GM19238 (cell line): ENCODE measurements at regions not wholly inside any gene's neighbourhood (a gene's known extent, or its start where the extent isn't known, plus 50 kb on each side); places are given as distances from the start of the nearest gene placed in this dataset.

Source experiments
- DNase-seq: peaks from one replicate; pipeline ENCODE4 v3.0.0; 2011; ENCODE audit warnings: low spot score; ENCODE audit not compliant: insufficient read length

GRCh38 chr12:77300811-77301210, 235.4 kb upstream of the E2F7 start:
- DNase-seq, result no peak

DNA sequence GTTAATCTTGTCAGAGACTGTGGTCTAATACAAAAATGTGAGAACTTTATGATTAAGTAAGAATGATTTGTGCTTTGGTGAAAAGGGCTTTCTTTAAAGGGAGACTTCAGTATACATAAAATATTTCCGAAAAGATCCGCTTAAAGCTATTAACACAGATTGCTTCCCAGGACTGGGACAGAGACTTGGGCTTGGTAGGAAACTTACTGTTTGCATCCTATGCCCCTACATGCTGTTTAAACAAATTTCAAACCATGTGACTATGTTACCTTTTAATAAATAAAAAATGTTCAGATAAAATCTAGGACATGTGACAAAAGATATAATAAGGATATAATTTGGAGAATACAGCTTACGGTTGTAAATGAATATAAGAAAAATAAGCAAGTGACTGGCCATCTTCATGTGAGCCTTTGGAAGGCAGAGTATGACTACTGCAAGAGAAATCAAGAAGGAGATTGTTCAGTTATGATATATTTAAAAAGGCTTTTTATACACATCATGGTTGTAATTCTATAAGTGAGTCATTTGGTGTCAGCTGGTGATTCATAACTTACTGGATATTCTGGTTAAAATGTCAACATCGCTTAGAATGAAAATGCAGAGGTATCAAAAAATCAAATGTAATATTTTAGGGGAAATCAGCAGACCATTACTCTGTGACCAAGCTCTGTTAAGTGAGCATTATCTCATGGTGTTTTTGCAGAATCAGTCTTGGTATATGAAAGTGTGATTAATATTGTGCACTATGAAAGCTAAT, 234.7 kb upstream of the E2F7 start:
- DNase-seq, result no peak

DNA sequence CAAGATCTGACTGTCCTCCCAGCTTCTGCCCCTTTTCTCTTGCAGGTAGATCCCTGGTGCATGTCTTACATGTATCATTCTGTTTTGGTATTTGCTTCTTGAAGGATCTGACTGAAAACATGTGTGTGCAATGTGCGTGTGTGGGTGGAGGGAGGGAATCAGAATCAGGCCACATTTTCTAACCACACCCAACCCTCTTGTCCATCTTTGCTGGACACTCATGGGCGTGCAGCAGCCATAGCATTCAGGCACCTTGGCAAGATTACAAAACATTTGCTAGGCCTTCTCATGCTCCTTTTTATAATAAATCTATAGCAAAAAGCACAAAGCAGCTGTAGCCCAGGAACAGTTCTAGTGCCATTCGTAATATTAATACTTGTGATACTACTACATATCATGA, 233.6 kb upstream of the E2F7 start:
- DNase-seq, result no peak

DNA sequence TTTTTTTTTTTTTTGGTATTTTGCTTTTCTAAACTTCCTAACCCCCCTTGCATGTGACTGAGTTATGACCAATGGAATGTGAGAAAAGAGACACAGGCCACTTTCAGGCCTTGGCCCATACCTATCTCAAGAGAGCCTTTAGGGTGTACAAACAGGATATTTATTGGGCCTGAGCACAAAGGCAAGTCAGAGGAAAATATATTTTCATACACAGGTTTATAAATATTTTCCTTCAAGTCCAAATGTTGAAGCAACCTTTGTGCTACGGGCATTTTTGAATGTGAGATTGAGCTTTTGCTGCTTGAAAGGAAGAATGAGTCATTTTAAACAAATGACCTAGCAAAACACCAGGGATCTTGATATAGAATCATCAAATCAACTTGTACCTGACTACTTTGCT, 228.6 kb upstream of the E2F7 start:
- no peak for DNase-seq

DNA sequence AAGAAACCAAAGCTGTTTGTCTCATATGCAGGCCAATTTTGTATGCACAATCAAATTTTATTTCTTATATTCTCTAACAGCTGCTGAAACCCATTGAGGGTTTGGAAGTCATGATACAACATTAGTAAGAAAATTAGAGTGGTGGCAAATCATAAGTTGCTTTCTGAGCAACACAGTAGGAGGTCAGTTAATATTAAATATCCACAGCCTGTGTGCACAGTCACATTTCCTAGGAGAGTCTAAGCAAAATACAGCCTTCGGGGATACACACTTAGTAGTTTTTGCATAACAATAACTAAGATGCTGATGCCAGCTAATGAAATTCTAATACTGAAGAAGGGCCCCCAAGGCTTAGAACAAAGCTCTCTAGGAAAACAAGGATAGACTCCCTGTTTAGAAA, 209.6 kb upstream of the E2F7 start:
- DNase-seq, result no peak

DNA sequence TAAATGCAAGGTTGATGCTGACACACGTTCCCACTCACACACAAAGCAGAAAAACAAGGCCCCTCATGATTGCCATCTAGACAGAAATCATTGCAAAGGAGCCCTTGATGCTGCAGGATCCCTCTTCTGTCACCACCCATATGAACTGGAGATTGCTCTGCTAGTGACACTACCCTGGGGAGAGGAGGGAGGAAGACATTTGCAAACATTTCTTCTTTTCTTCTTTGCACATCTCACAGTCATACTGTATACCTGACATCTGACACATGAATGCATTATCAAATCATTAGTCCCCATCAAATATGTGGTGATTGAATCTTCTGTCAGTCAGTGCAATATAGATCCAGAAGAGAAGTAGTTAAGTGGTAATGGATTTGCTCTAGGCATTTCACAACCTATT, 208.5 kb upstream of the E2F7 start:
- DNase-seq, result no peak

- no peak for DNase-seq
These were observed 191.6 kb upstream of the E2F7 start for GRCh38 chr12:77256956-77257355.

- no peak for DNase-seq
These were observed 188.0 kb upstream of the E2F7 start for GRCh38 chr12:77253321-77253720.

DNA sequence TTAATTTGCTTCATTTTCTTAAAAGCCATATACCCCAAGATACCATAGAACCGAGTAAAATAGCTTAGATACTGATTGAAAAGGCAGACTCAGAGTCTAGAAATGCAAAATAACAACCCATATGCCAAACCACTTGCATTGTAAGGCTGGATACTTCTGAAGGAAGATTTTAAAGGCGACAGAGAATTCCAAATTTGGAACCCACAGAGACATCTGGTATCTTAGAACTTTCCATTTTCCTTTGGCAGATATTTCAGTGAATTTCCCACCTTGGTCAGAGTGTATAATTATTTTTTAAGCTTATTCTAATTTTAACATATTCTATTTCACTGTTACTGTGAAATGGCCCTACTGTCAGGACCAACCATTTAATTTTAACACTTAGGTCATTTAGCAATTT, 186.4 kb upstream of the E2F7 start:
- no peak for DNase-seq

DNA sequence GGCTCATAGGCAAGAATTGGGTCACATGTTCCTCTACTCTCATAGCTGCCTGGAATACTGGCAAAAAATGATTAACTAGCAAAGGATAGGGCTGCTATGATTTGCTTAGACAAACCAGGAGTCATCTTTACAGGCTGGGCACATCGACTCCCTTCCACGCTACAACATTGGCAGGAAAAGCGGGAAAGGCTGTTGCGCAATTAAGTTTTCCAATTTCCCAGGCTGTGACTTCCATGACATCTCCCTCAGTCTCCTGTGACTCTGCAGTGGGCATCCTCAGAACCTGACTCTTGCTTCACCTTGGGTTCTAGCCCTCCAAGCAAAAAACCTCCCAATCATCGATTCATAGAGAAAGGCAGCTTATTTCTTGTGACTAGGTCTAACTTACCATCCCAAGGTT, 184.5 kb upstream of the E2F7 start:
- DNase-seq, result no peak

- no peak for DNase-seq
These were observed 182.7 kb upstream of the E2F7 start for GRCh38 chr12:77248036-77248435.

- DNase-seq, result no peak
These were observed 182.2 kb upstream of the E2F7 start for GRCh38 chr12:77247542-77247941.

DNA sequence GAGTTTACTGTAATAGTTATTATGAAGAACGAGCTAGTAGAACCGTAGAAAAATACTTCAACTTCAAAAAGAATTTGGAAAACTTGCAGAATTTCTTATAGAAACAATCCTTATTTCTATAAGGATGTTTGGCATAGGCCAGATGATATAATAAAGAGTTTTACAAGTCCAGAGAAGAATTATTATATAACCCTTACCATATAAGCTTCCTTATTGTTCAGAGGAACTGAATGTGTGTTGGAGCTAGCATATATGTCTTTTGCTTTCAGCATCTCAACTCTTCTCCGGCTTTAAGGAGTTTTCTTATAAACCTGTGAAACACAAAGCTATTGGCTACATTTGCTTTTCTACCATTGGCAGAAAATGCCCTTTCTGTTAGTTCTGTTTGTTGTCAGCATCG, 178.0 kb upstream of the E2F7 start:
- DNase-seq, result no peak

DNA sequence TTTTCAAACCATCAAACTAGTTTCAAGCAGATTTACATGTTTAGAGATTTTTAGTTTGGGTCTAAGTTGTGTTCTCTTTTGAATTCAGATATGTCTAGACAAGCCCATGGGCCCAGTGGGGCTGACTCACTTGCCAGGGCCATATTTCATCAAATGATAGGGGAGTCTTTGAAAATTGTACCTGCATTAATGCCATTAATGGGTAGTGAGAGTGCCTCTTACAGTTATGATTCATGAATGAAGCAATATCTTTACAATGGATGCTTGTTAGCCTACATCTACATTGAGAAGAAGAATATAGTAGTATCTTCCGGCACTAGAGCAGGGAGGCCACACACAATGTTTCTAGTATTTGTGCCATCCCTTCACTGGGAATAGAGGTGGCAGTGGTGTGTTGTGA, 174.2 kb upstream of the E2F7 start:
- no peak for DNase-seq

- no peak for DNase-seq
These were observed 173.0 kb upstream of the E2F7 start for GRCh38 chr12:77238335-77238734.

- no peak for DNase-seq
These were observed 172.5 kb upstream of the E2F7 start for GRCh38 chr12:77237896-77238295.

- DNase-seq, result no peak
These were observed 170.7 kb upstream of the E2F7 start for GRCh38 chr12:77236066-77236465.

DNA sequence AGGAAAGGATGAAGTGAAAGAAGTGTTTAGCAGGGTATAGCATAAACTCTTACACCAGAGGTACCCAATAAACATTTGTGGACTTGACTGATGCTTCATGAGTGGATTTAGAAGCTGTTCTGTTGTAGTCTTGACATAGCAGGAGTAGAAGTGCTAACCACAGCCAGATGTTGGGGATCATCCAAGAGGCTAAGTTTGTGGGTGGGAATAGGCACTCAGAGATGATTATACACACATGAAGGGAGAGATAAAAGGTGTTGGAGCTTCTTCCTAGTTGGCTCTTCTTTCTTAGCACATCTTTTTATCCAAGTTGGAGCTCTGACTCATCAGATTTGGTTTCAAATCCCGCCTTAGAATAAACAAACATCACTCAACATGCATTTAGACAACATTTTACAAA, 166.7 kb upstream of the E2F7 start:
- DNase-seq, result no peak

DNA sequence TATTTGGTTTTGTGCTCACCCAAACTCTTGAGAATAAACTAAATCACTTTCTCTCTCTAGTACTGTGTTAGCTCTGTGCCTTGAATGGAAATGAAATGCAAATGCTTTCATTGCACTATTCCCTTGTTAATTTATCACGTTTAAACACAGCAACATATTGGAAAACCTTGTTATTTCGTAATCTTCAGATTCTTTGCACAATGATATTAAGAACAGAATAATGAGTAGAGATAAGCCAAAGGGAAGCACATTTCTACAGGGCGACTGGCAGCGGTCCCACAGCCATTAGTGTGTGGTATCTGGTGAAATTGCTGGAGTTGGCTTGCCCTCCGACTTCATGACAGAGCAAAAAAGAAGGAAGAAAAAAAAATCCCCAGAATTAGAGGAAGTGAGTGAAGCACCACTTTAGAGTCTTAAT, 166.1 kb upstream of the E2F7 start:
- no peak for DNase-seq

- no peak for DNase-seq
These were observed 164.5 kb upstream of the E2F7 start for GRCh38 chr12:77229640-77230442.

GRCh38 chr12:77228376-77228775, 163.0 kb upstream of the E2F7 start:
- DNase-seq, result no peak

DNA sequence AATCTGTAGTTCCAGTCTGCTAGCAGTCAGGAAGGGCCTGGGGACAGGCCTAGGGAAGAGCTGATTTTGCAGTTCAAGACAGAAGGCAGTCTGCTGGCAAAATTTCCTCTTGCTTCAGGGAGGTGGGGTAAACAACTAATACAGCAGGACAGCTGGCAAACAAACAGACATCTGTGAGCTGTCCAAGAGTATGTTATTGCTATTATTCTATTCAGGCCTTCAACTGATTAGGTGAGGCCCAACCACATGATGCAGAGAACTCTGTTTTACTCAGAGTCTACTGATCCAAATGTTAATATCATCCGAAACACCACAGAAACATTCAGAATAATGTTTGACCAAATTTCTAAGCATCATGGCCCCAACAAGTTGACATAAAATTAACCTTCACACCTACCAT, 161.0 kb upstream of the E2F7 start:
- DNase-seq, result no peak

GRCh38 chr12:77225373-77225772, 160.0 kb upstream of the E2F7 start:
- no peak for DNase-seq
